HepG2 (cell line): ENCODE measurements at regions not wholly inside any gene's neighbourhood (a gene's known extent, or its start where the extent isn't known, plus 50 kb on each side); places are given as distances from the start of the nearest gene placed in this dataset.

Experiments used
- ATAC-seq: fragments of 200-7000 bp; cut with Tn5 transposase; 3 replicates; pipeline ENCODE4 v1.9.1; 2020; ENCODE audit warnings: mild to moderate bottlenecking, moderate library complexity
- BruUV-seq: library from RNA; stranded (reverse); fragments of 400-500 nt; replicated peaks from 2 replicates; lab custom pipeline; 2021; lab: Mats Ljungman, UMichigan
- CTCF ChIA-PET: fragments of 300-600 bp; formaldehyde crosslinking; extraction: SDS; loops from one replicate; lab custom pipeline; 2021; ENCODE audit warnings: low total read pairs, inconsistent platforms, low intra/inter-chr PET ratio; lab: Yijun Ruan, JAX
- POLR2A ChIA-PET: fragments of 350-600 bp; sonication (Branson Sonifier 250); formaldehyde crosslinking; loops from one replicate; lab custom pipeline; 2020; ENCODE audit warnings: antibody characterized with exemption, inconsistent platforms; lab: Yijun Ruan, JAX
- DNase-seq: peaks from one replicate; pipeline ENCODE4 v3.0.0-alpha.2; 2015; ENCODE audit warnings: low spot score
- FAIRE-seq: peaks from 3 replicates; lab custom pipeline; 2011; peaks lifted over from hg19 to GRCh38; lab: Jason Lieb, UNC
- H2AFZ ChIP-seq: one replicate; pipeline ENCODE4 v1.6.1; 2011; ENCODE audit warnings: low read length, inconsistent platforms
- H3K27ac ChIP-seq: fragments of 300-600 bp; 3 replicates; pipeline ENCODE4 v1.8.0; 2011; ENCODE audit warnings: mixed run types, mild to moderate bottlenecking, mixed read lengths, low read length, inconsistent platforms; ENCODE audit not compliant: insufficient read depth; ENCODE audit errors: extremely low read length
- H3K27me3 ChIP-seq, 2 experiments: fragments of 200-600 bp in 1 of 2; 2 replicates in 1 of 2; 3 replicates in 1 of 2; pipeline versions ENCODE4 v1.6.0 to v1.8.0; 2011; ENCODE audit warnings: low read length in 2 of 2, mild to moderate bottlenecking in 2 of 2, moderate library complexity in 2 of 2, inconsistent platforms in 1 of 2; ENCODE audit not compliant: insufficient read depth in 2 of 2, control insufficient read depth in 1 of 2
- H3K36me3 ChIP-seq, 2 experiments: fragments of 200-600 bp in 1 of 2; replicated peaks in 1 of 2; 2 replicates in 1 of 2; 3 replicates in 1 of 2; pipeline versions ENCODE4 v1.5.1 to v1.8.0; 2011; ENCODE audit warnings: low read length in 2 of 2, inconsistent platforms in 1 of 2; ENCODE audit not compliant: insufficient read depth in 2 of 2, control insufficient read depth in 1 of 2
- H3K4me1 ChIP-seq: 2 replicates; pipeline ENCODE4 v1.5.1; 2012; ENCODE audit warnings: low read length, inconsistent platforms; ENCODE audit not compliant: insufficient read depth
- H3K4me2 ChIP-seq: 2 replicates; pipeline ENCODE4 v1.6.0; 2011; ENCODE audit warnings: low read depth, low read length, inconsistent platforms
- H3K4me3 ChIP-seq, 3 experiments: fragments of 200-600 bp in 1 of 3; sonication (generic), shearing (Covaris generic) in 1 of 3; replicated peaks in 1 of 3; 2 replicates each; pipeline ENCODE4 v1.5.1; 2011 to 2016; ENCODE audit warnings: low read length in 3 of 3, inconsistent platforms in 2 of 3, low read depth in 2 of 3, mild to moderate bottlenecking in 2 of 3, control low read depth in 1 of 3, mixed read lengths in 1 of 3; ENCODE audit not compliant: insufficient read depth in 1 of 3
- H3K79me2 ChIP-seq: one replicate; pipeline ENCODE4 v1.6.1; 2011; ENCODE audit warnings: low read length, inconsistent platforms; ENCODE audit not compliant: insufficient read depth
- H3K9ac ChIP-seq: 2 replicates; pipeline ENCODE4 v1.6.0; 2011; ENCODE audit warnings: mild to moderate bottlenecking, low read depth, low read length, inconsistent platforms; ENCODE audit not compliant: insufficient read depth
- H3K9me3 ChIP-seq: 2 replicates; pipeline ENCODE4 v1.5.1; 2012; ENCODE audit warnings: mild to moderate bottlenecking, low read length
- H4K20me1 ChIP-seq: 2 replicates; pipeline ENCODE4 v1.6.0; 2011; ENCODE audit warnings: inconsistent platforms, mild to moderate bottlenecking, low read length, moderate library complexity; ENCODE audit not compliant: insufficient read depth
- CEBPZ ChIP-seq: IDR thresholded peaks from 2 replicates; pipeline ENCODE4 v1.6.1; 2012; ENCODE audit warnings: low read length, improper control_type of control experiment
- FOXO4 ChIP-seq: sonication (generic); formaldehyde crosslinking; conservative IDR thresholded peaks from 2 replicates; pipeline ENCODE4 v1.8.1; 2023; ENCODE audit warnings: missing genetic modification reagents
- HOXA9 ChIP-seq: sonication (generic); formaldehyde crosslinking; IDR thresholded peaks from 2 replicates; pipeline ENCODE4 v1.8.1; 2022; ENCODE audit warnings: missing genetic modification reagents, mild to moderate bottlenecking, moderate library complexity, borderline replicate concordance
- USF2 ChIP-seq, 2 experiments: sonication (generic) in 1 of 2; formaldehyde crosslinking in 1 of 2; IDR thresholded peaks; 2 replicates each; pipeline versions ENCODE4 v1.5.1 to v1.6.1; 2011 to 2020; ENCODE audit warnings: borderline replicate concordance in 1 of 2, low read depth in 1 of 2, low read length in 1 of 2, mild to moderate bottlenecking in 1 of 2, missing genetic modification reagents in 1 of 2, moderate library complexity in 1 of 2
- ZNF205 ChIP-seq: IDR thresholded peaks from 2 replicates; pipeline ENCODE4 v1.6.1; 2018; ENCODE audit warnings: missing biosample characterization, missing genetic modification reagents
- ZNF7 ChIP-seq: IDR thresholded peaks from 2 replicates; pipeline ENCODE4 v1.6.1; 2016; ENCODE audit warnings: missing biosample characterization, missing genetic modification reagents
- WGBS: methylation state at CpG from one replicate; pipeline ENCODE4 v1.1.6; 2017; ENCODE audit warnings: low lambda C conversion rate; 5-methylcytosine and 5-hydroxymethylcytosine counted together
- in situ Hi-C: cut with HindIII; loops from 2 replicates; pipeline ENCODE4 v1.10.0; 2017; ENCODE audit warnings: low pct_unique_long_range_greater_than_20kb; ENCODE audit not compliant: extremely low pct_ligation_motif_present
- intact Hi-C: fragments of 100-400 bp; cut with micrococcal nuclease; formaldehyde crosslinking; loops from one replicate; pipeline ENCODE4 v1.10.0; 2022; ENCODE audit not compliant: unreplicated experiment

GRCh38 chr4:155609455-155610059 lies 57.1 kb upstream of the GUCY1A1 start (continued):
- TF ChIP-seq CEBPZ (no peak), FOXO4 (no peak), ZNF205 (no peak), ZNF7 (CRISPR knock-in tag) (no peak), HOXA9 (CRISPR knock-in tag) (no peak)

GRCh38 chr4:155608225-155608885 lies 58.3 kb upstream of the GUCY1A1 start:
- Histone ChIP-seq H3K36me3 (no peaks in the 10 kb centered on the region), H3K4me2 (no peak overlapping the region), H3K9me3 (no peaks in the 10 kb centered on the region), H3K9ac (no peak overlapping the region), H3K4me3 (no peak overlapping the region), H3K27me3 (no peaks in the 10 kb centered on the region), H3K4me1 (no peaks in the 10 kb centered on the region), H3K27ac (no peak overlapping the region), H2AFZ (no peak overlapping the region), H3K79me2 (no peaks in the 10 kb centered on the region), H4K20me1 (no peaks in the 10 kb centered on the region)
- TF ChIP-seq USF2 (IDR thresholded peaks at IDR 0.05; ENCODE audit: low read depth, low read length) (no peak), USF2 (CRISPR knock-in tag; IDR thresholded peaks at IDR 0.05; ENCODE audit: borderline replicate concordance) (no peak)
- no peak for DNase-seq
- in situ Hi-C loops (no loop called here), intact Hi-C loops (no loop called here)
- BruUV-seq: no TSS peak
- ChIA-PET POLR2A (no interaction called here), CTCF (no interaction called here)
- FAIRE-seq: no peak
- no peak for ATAC-seq
- 1% methylated on average over 3 of the region's 3 CpGs for WGBS
